ENCODE measurements at regions not wholly inside any gene's neighbourhood (a gene's known extent, or its start where the extent isn't known, plus 50 kb on each side); places are given as distances from the start of the nearest gene placed in this dataset.

DNA sequence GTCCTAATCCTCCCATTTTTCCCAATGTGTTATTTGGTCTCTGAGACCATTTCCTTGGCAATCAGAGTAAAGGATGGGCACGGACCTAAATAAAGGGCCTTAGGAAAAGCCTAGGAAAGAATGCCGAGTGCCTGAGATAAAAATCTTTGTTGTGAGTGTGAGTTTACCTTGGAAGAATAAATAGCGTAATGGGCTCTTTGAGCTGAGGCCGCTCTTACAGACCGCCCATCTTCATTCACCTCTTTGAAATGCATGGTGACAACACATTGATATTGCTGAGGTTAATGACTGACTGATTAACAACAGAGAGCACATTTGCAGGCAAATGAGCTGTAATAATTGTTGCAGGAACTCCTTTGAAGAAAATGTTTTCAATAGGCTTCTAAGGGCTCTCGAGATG is 1967.1 kb upstream of the WWC1 start:
- no peak overlapping the region for H3K27ac ChIP-seq
- TF ChIP-seq CTCF (conservative IDR thresholded peaks at IDR 0.05): no peak

GRCh38 chr5:166329149-166329800 is 1962.2 kb upstream of the WWC1 start:
- no peak overlapping the region for H3K27ac ChIP-seq
- TF ChIP-seq CTCF (conservative IDR thresholded peaks at IDR 0.05): no peak

- TF ChIP-seq CTCF (conservative IDR thresholded peaks at IDR 0.05): no peak
- H3K27ac ChIP-seq: no peak overlapping the region
Measured at GRCh38 chr5:166330036-166330435, 1961.4 kb upstream of the WWC1 start.

DNA sequence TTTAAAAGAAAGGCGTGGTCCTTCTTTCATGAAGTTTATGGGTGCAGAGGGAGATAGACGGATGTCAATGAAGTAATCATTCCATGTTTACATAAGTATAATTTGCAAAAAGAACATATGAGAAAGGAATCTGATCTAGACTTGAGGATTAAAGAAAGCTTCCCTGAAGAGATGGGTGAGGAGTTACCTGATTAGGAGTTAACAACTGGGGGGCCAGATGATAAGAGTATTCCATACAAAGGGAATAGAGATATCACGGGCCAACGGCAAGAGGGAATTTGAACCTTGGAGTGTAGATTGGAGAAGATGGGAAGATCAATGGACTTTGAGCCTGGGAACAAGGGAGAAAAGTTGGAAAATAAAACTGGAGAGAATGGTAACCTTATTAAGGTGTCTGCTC is 1959.9 kb upstream of the WWC1 start:
- no peak overlapping the region for H3K27ac ChIP-seq
- TF ChIP-seq CTCF (conservative IDR thresholded peaks at IDR 0.05): no peak

- no peak for TF ChIP-seq CTCF (conservative IDR thresholded peaks at IDR 0.05)
- H3K27ac ChIP-seq: no peak overlapping the region
Measured at GRCh38 chr5:166338801-166339200, 1952.6 kb upstream of the WWC1 start.

- no peak overlapping the region for H3K27ac ChIP-seq
- no peak for TF ChIP-seq CTCF (conservative IDR thresholded peaks at IDR 0.05)
Measured at GRCh38 chr5:166340039-166340438, 1951.4 kb upstream of the WWC1 start.

DNA sequence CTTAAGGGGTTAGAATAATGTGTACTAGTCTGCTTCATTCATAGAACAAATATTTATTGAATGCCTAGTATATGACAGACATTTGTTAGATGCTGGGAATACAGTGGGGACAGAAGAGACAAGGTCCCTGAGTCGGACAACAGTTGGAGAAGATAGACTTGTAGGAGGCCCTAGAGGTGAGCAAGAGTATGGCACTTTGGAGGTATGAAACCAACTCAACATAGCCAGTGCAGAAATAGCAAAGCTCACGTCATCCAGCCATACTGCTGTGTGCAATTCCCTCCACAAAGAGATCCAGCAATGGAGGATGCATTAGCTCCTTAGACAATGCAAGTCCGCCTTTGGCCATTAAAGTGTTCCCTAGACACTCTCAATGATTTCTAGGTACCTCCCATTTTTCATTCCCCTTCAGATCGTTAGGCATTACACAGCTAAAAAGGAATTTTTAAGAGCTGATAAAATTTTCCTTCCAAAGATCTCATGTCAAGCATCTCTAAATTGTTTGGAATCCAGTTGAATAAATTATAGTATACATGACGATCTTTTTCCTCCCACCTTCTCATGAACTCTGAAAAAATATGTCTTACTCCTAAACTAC is 1949.6 kb upstream of the WWC1 start:
- TF ChIP-seq CTCF (conservative IDR thresholded peaks at IDR 0.05): no peak
- no peak overlapping the region for H3K27ac ChIP-seq
